ENCODE measurements at regions not wholly inside any gene's neighbourhood (a gene's known extent, or its start where the extent isn't known, plus 50 kb on each side); places are given as distances from the start of the nearest gene placed in this dataset.
A peak's percentile ranks its signal among the peaks of the same experiment; 100 is the strongest.

DNA sequence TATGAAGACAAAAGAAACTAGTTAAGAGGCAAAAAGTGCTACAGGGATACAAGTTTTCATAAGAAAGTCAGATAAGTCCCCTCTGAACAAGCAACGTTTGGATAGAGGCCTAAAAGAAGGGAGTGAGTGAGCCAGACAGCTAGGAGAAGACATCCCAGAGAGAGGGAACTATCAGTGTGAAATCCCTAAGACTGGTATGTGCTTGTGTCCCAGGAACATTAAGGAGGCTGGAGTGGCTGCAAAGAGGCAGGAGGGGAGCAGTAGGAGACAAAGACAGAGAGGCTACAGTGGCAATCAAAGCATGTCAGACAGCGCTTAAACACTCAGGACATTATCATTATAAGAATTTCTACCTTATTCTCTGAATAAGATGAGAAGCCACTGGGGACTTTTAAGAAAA, 139.1 kb upstream of the STK32A start:
- ChIA-PET POLR2A (no interaction called here), CTCF (interaction anchor here (5.4 kb wide), 1 partner anchor 92 kb away, joined by 95 read pairs; no protein-coding TSS in a partner anchor)
- ATAC-seq, result no peak
- no peak overlapping the region for H3K4me3 Mint-ChIP-seq
- DNase-seq (ENCODE audit: low spot score), result no peak
- H3K36me3 Mint-ChIP-seq, result no peaks in the 10 kb centered on the region
- no peak overlapping the region for H3K27ac Mint-ChIP-seq
- H3K4me1 Mint-ChIP-seq, result peaks cover 23% of the 10 kb centered on the region
- H3K27me3 Mint-ChIP-seq (ENCODE audit: low read depth), result no peaks in the 10 kb centered on the region
- H3K9me3 Mint-ChIP-seq, result no peaks in the 10 kb centered on the region
- TF ChIP-seq FOXK1 (CRISPR knock-in tag; IDR thresholded peaks at IDR 0.05) (no peak), OVOL2 (CRISPR knock-in tag; IDR thresholded peaks at IDR 0.05; ENCODE audit: borderline replicate concordance) (no peak)

DNA sequence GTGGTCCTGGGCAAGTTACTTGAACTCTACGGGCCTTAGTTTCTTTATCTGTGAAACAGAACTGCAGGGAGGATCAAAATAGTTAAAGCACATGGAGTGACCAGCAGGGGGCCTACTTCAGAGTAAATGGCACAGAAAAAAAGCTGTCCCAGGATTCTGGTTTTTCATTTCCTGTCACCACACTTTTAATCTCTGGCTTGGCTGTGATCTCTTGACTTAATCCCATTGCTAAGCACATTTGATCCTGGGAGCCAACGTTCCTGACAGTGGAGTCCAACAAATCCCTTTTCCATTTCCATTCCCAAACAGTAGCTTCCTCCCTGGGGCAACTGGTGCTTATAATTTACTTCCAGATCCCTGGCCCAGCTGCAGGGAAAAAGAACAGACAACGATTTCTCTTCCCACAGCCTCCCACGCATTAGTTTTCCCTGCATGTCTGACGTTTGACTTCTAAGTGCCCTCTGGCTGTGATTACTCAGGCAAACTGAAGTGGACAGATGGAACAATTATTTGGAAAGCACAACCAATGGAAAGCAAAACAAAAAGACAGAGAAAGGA, 136.5 kb upstream of the STK32A start:
- TF ChIP-seq, protein P1, sequence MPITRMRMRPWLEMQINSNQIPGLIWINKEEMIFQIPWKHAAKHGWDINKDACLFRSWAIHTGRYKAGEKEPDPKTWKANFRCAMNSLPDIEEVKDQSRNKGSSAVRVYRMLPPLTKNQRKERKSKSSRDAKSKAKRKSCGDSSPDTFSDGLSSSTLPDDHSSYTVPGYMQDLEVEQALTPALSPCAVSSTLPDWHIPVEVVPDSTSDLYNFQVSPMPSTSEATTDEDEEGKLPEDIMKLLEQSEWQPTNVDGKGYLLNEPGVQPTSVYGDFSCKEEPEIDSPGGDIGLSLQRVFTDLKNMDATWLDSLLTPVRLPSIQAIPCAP (CRISPR knock-in tag; IDR thresholded peaks at IDR 0.05), result no peak
- TF ChIP-seq, protein P2, sequence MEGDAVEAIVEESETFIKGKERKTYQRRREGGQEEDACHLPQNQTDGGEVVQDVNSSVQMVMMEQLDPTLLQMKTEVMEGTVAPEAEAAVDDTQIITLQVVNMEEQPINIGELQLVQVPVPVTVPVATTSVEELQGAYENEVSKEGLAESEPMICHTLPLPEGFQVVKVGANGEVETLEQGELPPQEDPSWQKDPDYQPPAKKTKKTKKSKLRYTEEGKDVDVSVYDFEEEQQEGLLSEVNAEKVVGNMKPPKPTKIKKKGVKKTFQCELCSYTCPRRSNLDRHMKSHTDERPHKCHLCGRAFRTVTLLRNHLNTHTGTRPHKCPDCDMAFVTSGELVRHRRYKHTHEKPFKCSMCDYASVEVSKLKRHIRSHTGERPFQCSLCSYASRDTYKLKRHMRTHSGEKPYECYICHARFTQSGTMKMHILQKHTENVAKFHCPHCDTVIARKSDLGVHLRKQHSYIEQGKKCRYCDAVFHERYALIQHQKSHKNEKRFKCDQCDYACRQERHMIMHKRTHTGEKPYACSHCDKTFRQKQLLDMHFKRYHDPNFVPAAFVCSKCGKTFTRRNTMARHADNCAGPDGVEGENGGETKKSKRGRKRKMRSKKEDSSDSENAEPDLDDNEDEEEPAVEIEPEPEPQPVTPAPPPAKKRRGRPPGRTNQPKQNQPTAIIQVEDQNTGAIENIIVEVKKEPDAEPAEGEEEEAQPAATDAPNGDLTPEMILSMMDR (IDR thresholded peaks at IDR 0.05), result peak; percentile 79
- Mint-ChIP-seq H3K27me3 (ENCODE audit: low read depth) (no peaks in the 10 kb centered on the region), H3K9me3 (no peaks in the 10 kb centered on the region), H3K36me3 (no peaks in the 10 kb centered on the region), H3K4me1 (peaks cover 20% of the 10 kb centered on the region), H3K27ac (peak overlapping the region; percentile 68; the same call in 1 of the 2 replicates), H3K4me3 (no peak overlapping the region)
- CTCF ChIA-PET, result interaction anchor here (0.5 to 5.4 kb wide), 27 partner anchors 9 to 1278 kb away, joined by 3 to 95 read pairs (median 4); no protein-coding TSS in a partner anchor
- ATAC-seq (peak; percentile 70), DNase-seq (ENCODE audit: low spot score) (peak; percentile 49)
- POLR2A ChIA-PET, result interaction anchor here (0.7 kb wide), 1 partner anchor 10 kb away, joined by 3 read pairs; no protein-coding TSS in a partner anchor

DNA sequence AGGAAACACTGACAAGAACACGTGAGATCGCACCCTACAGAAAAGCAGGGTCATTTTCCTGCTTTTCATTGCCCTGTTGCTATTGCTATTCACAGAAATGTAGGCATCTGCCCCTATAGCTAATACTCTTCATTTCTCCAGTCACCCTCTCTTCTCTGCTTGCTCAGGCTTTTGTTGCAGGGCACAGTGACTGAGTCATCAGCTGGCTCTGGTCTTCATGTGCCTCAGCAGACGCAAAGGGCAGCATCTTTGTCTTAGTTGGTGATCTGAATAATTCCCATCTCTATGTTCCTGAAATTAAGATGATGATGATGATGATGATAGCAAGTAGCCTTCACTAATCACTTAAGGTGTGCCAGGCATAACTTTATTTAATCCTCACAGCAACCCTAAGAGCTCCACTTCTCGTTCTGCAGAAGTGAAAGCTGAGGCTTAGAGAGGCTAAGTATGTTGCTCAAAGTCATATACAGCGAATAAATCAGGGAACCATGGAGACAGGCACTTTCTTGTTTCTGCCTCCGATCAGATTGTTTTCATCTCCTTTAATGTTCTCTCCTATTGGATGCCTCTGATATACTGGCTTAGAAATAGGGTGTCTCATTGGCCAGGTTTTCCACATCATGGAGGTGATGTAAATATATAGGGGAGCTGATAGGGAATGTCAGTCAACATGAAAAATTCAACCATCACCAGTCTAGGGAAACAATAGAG, 133.0 kb upstream of the STK32A start:
- Mint-ChIP-seq H3K27me3 (ENCODE audit: low read depth) (no peaks in the 10 kb centered on the region), H3K36me3 (no peaks in the 10 kb centered on the region), H3K27ac (no peak overlapping the region), H3K4me3 (no peak overlapping the region), H3K4me1 (peaks cover 16% of the 10 kb centered on the region), H3K9me3 (no peaks in the 10 kb centered on the region)
- POLR2A ChIA-PET, result no interaction called here
- CTCF ChIA-PET, result interaction anchor here (2.1 kb wide), 1 partner anchor 87 kb away, joined by 9 read pairs; no protein-coding TSS in a partner anchor
- ATAC-seq (no peak), DNase-seq (ENCODE audit: low spot score) (no peak)
- TF ChIP-seq, protein P3, sequence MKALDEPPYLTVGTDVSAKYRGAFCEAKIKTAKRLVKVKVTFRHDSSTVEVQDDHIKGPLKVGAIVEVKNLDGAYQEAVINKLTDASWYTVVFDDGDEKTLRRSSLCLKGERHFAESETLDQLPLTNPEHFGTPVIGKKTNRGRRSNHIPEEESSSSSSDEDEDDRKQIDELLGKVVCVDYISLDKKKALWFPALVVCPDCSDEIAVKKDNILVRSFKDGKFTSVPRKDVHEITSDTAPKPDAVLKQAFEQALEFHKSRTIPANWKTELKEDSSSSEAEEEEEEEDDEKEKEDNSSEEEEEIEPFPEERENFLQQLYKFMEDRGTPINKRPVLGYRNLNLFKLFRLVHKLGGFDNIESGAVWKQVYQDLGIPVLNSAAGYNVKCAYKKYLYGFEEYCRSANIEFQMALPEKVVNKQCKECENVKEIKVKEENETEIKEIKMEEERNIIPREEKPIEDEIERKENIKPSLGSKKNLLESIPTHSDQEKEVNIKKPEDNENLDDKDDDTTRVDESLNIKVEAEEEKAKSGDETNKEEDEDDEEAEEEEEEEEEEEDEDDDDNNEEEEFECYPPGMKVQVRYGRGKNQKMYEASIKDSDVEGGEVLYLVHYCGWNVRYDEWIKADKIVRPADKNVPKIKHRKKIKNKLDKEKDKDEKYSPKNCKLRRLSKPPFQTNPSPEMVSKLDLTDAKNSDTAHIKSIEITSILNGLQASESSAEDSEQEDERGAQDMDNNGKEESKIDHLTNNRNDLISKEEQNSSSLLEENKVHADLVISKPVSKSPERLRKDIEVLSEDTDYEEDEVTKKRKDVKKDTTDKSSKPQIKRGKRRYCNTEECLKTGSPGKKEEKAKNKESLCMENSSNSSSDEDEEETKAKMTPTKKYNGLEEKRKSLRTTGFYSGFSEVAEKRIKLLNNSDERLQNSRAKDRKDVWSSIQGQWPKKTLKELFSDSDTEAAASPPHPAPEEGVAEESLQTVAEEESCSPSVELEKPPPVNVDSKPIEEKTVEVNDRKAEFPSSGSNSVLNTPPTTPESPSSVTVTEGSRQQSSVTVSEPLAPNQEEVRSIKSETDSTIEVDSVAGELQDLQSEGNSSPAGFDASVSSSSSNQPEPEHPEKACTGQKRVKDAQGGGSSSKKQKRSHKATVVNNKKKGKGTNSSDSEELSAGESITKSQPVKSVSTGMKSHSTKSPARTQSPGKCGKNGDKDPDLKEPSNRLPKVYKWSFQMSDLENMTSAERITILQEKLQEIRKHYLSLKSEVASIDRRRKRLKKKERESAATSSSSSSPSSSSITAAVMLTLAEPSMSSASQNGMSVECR (CRISPR knock-in tag; IDR thresholded peaks at IDR 0.05; ENCODE audit: borderline replicate concordance), result no peak
- TF ChIP-seq, protein P4, sequence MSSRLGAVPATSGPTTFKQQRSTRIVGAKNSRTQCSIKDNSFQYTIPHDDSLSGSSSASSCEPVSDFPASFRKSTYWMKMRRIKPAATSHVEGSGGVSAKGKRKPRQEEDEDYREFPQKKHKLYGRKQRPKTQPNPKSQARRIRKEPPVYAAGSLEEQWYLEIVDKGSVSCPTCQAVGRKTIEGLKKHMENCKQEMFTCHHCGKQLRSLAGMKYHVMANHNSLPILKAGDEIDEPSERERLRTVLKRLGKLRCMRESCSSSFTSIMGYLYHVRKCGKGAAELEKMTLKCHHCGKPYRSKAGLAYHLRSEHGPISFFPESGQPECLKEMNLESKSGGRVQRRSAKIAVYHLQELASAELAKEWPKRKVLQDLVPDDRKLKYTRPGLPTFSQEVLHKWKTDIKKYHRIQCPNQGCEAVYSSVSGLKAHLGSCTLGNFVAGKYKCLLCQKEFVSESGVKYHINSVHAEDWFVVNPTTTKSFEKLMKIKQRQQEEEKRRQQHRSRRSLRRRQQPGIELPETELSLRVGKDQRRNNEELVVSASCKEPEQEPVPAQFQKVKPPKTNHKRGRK (CRISPR knock-in tag; IDR thresholded peaks at IDR 0.05; ENCODE audit: borderline replicate concordance), result no peak
- TF ChIP-seq, protein P5, sequence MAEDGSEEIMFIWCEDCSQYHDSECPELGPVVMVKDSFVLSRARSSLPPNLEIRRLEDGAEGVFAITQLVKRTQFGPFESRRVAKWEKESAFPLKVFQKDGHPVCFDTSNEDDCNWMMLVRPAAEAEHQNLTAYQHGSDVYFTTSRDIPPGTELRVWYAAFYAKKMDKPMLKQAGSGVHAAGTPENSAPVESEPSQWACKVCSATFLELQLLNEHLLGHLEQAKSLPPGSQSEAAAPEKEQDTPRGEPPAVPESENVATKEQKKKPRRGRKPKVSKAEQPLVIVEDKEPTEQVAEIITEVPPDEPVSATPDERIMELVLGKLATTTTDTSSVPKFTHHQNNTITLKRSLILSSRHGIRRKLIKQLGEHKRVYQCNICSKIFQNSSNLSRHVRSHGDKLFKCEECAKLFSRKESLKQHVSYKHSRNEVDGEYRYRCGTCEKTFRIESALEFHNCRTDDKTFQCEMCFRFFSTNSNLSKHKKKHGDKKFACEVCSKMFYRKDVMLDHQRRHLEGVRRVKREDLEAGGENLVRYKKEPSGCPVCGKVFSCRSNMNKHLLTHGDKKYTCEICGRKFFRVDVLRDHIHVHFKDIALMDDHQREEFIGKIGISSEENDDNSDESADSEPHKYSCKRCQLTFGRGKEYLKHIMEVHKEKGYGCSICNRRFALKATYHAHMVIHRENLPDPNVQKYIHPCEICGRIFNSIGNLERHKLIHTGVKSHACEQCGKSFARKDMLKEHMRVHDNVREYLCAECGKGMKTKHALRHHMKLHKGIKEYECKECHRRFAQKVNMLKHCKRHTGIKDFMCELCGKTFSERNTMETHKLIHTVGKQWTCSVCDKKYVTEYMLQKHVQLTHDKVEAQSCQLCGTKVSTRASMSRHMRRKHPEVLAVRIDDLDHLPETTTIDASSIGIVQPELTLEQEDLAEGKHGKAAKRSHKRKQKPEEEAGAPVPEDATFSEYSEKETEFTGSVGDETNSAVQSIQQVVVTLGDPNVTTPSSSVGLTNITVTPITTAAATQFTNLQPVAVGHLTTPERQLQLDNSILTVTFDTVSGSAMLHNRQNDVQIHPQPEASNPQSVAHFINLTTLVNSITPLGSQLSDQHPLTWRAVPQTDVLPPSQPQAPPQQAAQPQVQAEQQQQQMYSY (CRISPR knock-in tag; IDR thresholded peaks at IDR 0.05), result no peak
- TF ChIP-seq IRF2 (CRISPR knock-in tag; IDR thresholded peaks at IDR 0.05; ENCODE audit: borderline replicate concordance, low read depth), result no peak
- no peak for TF ChIP-seq PRRX2 (CRISPR knock-in tag; IDR thresholded peaks at IDR 0.05)

Data from WTC11 (cell line).